Activated CD4-positive, CD25-positive, alpha-beta regulatory T cell treated with anti-CD3 and anti-CD28 coated beads, Interleukin-2, amount 50 U/mL, for 16 hours (primary cell): ENCODE measurements at regions not wholly inside any gene's neighbourhood (a gene's known extent, or its start where the extent isn't known, plus 50 kb on each side); places are given as distances from the start of the nearest gene placed in this dataset.

Experiments
- DNase-seq: peaks from one replicate; pipeline ENCODE4 v3.0.0-alpha.2; 2020; ENCODE audit warnings: low read depth, low spot score

GRCh38 chr4:181151856-181152255 is 1091.3 kb upstream of the TENM3 start:
- DNase-seq: no peak

DNA sequence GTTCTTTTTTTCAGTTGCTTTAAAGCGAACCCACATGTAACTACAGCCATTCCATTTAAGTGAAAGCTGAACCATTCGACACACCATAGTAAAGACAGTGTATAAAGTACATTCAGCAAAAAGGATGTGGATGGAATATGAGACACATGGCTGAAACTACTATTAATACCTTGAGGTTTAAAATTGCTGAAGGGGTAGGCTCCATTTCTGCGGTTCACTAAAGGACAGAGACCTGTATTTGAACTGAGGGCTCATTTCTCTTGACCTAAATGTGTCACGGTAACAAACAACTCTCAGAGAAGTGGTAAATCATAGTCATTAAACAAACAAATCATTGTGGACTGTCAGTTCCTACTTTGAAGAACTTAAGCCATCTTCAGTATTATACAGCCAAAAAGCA is 1085.6 kb upstream of the TENM3 start:
- no peak for DNase-seq

DNA sequence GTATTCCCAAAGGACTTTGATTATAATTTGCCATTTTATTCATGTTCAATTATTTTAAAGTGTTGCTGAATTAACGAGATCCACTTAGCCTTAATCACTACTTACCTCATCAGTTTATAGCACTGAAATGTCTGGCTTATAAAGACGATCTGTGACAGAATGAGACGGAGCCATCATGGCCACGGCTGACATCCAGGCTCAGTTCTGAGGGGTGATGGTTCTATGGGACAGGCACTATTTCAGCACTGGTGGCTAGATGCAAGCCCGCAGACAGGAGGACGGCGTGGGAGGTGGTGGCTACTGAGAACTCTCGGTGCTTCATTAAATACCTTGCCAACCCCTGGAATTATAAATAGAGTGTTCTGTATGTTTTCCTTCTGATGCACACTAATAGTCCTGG is 1084.2 kb upstream of the TENM3 start:
- DNase-seq: no peak

GRCh38 chr4:181161669-181162068 is 1081.5 kb upstream of the TENM3 start:
- DNase-seq: no peak

DNA sequence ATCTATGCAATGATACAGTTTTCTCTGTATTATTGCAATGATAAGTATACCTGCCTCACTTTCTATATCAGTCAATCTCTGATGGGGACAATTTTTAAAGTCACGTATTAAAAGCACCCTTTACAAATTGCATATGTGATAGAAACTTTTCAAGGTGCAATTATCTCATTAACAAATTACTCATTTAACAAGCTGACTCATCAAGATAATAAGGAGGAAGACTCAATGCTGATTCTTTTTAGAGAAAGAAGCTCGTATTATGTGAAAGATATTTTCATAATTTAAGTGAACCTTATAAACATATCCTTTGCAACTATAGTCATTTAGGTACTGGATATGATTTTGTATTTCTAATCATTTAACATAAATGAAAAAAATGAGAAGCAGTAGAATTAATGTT is 1080.9 kb upstream of the TENM3 start:
- DNase-seq: no peak

DNA sequence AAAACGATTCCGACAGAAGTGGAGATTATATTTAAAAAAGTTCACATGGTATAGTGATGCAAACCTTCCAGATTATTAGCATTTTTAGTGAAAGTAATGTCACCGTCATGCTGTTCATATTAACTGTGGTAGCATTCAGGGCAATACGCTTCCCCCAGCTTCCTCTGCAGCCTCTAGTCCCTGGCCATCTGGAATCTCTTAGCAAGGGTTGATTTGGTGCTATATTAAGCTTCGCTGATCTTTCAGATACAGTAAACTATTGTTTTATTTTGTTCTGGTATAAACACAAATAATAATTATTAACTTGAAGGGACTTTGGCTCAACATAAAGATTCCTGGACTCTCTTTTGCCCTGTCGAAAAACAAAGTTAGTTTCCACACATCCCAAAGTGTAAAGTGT is 1080.5 kb upstream of the TENM3 start:
- DNase-seq: no peak

DNA sequence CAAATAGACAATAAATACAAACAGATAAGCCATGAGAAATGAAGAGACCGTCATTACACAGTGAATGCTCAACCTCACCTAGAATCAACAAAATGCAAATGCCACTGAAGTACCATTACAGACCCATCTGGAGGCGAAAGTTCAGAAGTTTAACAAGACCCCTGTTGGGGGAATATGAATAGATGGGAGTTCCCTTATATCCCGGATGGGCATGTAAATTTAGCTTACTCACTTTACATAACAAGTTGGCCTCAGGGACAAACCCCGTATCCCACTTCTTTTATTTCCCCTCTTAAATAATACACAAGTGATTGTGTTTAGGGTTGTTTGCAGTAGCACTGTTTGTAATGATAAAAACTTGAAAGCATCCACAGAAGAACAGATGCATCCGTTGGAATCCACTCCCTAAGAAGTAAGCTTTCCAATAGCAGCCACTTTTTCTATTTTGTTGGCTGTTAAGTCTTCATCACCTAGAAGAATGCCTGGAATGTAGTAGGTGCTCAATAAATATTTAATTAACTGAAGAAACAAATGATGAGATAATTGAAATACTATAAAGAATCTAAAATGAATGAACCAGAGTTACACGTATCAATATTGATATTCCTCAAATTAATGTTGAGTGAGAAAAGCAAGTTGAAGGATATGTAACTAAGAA is 1076.3 kb upstream of the TENM3 start:
- DNase-seq: no peak

- no peak for DNase-seq
These were observed 1075.0 kb upstream of the TENM3 start for GRCh38 chr4:181168011-181168805.

DNA sequence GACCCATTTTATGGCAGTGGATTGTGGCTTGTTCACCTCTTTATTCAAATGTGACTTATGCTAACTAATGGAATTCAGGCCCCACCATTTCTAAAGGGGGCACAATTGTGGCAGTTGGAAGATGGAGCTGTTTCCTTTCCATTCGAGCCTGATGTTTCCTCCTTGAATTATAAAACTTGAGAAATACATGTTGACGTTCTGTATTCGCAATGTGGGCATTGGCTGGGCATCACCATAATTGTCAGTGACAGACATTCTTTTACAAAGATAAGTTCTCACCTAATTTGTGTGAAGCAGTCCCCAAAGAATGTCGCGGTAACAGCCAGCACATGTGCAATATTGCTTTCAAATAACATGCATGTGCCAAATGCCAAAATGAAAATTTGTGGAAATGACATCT is 1070.2 kb upstream of the TENM3 start:
- no peak for DNase-seq

DNA sequence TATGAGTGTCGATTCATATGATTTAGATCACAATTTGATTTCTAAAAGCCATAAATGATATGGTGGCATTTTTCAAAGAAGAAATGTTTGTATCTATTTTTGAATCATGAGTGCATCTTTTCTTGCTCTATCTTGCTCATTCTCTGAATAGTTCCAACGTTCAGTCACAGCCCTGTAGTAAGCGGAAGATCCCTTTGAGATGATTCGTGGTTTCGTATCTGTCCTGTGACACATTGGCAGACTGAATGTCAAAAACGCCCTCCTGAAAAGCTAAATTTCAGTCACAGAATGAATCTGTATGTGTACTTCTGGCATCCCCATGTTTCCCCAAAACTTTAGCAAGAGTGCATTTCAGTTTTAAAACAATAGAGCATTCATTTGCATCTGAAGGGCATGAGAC is 1066.9 kb upstream of the TENM3 start:
- no peak for DNase-seq

- no peak for DNase-seq
These were observed 1061.9 kb upstream of the TENM3 start for GRCh38 chr4:181181331-181181730.

GRCh38 chr4:181189751-181190150 is 1053.5 kb upstream of the TENM3 start:
- no peak for DNase-seq

DNA sequence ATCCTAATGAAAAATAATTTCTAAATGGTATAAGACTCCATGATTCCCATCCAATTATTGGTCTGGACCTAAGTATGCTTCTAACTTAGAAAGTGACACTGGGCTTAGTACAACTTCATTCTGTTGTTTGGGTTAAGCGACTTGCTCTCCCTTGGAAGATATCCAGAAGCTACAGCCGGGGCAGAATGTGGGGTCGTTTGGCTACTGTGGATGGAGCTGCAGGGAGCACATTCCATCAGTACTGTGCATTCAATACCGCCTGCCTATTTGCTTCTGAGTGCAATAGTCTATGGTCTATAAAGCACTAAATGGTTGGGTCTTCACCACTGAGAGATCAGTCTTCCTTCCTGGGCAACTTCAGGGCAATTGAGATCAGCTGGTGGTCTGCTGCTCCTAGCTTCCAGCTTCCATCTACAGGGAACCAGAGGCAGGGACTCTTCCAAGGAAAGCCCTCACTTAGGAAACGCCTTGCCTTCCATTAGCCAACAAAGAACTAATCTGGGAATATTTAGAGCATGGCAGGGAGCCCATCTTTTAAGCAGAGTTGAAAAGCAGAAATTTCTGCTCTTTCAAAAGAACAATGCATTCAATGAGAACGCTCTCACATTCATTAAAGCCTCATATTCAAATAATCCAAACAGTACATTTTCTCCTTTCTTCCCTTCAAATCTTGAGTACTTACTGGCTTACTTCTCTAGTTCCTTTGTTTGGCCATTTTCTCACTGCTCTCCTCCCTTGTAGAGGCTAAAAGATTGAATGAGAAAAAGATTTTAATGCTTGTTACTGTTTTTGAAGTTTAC is 1049.9 kb upstream of the TENM3 start:
- no peak for DNase-seq

DNA sequence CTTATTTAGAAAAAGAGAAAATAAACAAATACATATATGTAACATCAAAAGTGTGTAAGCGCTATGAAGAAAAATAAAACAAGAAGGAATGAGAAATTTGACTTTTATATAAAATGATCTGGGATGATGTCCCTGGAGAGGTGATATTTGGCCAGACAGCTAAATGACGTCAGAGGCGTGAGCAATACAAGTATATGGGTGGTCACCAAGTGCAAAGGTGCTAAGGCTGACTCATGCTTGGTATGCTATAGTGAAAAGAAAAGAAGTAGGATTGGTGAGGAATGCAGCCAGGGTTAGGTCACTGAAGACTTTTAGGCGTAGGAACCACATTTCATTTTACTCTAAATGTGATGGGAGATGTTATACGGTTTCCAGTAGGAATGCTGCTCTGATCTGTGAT is 1049.1 kb upstream of the TENM3 start:
- no peak for DNase-seq

- DNase-seq: no peak
These were observed 1043.1 kb upstream of the TENM3 start for GRCh38 chr4:181200076-181200475.

DNA sequence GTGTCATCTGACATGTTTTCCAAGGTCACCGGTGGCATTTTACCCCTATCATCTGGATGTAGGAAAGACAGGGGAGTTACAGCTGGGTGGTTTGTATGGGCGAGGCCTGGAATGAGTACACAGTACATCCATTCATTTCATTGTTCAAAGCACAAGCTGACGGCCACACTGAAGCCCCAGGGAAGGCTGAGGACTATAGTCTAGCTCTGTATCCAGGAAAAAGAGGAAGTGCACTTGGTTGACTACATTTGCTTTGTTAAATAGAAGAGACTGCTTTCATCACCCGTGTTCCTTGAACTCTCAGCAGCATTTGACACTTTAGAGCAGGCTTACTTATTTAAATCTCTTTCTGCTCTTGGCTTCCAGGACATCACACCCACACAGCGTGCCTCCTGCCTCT is 1041.0 kb upstream of the TENM3 start:
- DNase-seq: no peak

- no peak for DNase-seq
These were observed 1039.1 kb upstream of the TENM3 start for GRCh38 chr4:181204109-181204508.

DNA sequence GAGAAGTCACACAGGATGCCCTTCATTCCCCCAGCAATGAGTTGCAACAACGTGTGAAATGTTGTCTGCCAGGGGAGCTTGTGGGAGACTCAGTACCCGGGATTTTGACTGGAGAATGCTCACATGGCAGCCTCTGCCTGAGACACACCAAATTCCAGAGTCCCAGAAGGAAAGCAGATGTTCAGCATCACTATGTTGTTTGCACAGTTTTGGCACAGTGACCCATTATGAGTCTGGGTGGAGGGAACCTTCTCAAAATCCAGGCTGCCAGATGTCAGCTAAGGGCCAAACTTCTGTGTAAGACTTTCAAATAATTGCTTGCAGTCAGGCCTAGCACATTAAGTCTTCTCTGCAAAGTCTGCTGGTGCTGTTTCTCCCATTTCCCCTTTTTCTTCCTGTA is 1029.7 kb upstream of the TENM3 start:
- DNase-seq: no peak

GRCh38 chr4:181216501-181216900 is 1026.7 kb upstream of the TENM3 start:
- no peak for DNase-seq

DNA sequence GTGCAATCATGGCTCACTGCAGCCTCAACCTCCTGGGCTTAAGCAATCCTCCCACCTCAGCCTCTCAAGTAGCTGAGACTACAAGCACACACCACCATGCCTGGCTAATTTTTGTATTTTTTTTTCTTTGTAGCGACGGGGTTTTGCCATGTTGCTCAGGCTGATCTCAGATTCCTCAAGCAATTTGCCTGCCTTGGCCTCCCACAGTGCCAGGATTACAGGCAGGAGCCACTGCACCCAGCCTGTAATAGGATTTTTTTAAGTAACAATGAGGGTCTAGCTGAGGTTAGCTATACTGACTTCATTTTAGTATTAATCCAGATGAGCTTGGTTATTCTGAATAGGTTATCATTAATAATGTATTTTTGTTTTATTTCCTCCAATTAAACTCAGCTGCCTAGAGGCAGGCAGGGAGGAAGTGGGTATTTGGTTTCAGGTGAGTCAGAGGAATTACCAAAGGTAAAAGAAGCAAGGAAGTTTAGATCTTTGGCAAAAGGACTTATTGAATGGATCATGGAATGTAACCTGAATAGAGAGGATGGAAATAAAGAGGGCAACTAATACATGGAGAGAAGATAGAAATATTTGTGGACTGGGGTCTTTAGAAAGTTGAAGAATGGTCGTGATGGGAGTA is 1023.3 kb upstream of the TENM3 start:
- DNase-seq: no peak

DNA sequence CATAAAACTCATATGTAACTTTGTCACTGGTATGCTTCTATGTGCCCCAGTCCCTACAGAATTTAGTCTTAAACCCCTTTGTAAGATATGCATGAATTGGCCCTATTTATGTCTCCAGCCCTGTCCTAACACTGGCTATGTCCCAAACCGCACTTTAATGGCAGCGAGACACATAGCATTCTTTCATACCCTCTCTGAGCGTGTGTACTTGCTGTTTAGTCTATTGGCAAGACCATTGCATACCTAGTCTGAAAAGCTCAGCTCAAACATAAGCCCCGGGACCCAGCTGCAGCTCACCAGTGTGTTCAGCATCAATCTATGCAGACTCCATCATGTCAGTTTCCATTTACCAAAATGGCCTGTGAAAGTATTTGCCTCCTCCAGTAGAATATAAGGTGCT is 1018.4 kb upstream of the TENM3 start:
- DNase-seq: no peak

- DNase-seq: no peak
These were observed 1017.5 kb upstream of the TENM3 start for GRCh38 chr4:181225616-181226261.
